Kidney (tissue), 13 donors: ENCODE measurements at regions not wholly inside any gene's neighbourhood (a gene's known extent, or its start where the extent isn't known, plus 50 kb on each side); places are given as distances from the start of the nearest gene placed in this dataset.
A peak's percentile ranks its signal among the peaks of the same experiment; 100 is the strongest.
"Not testable (repeated sequence)": the region's sequence is repeated elsewhere in the genome, so short reads cannot be mapped to it uniquely, and the experiment has no call there.

ENCODE experiments used
- DNase-seq, 5 donors: peaks; one replicate each; pipeline ENCODE4 v3.0.0-alpha.2; 2013 to 2020
- FAIRE-seq: peaks from 2 replicates; lab custom pipeline; 2012; peaks lifted over from hg19 to GRCh38; lab: Jason Lieb, UNC
- H3K27ac ChIP-seq, 2 donors: one replicate each; pipeline ENCODE4 v1.7.0; 2013; ENCODE audit warnings: low read depth in 2 of 2, low read length in 2 of 2, inconsistent platforms in 1 of 2
- H3K27me3 ChIP-seq: one replicate; pipeline ENCODE4 v1.7.1; 2013; ENCODE audit warnings: low read length, inconsistent platforms; ENCODE audit not compliant: control insufficient read depth, insufficient read depth
- H3K36me3 ChIP-seq, 3 donors: one replicate each; pipeline versions ENCODE4 v1.7.0 to v1.7.1; 2013; ENCODE audit warnings: low read length in 3 of 3, control low read depth in 1 of 3, inconsistent platforms in 1 of 3; ENCODE audit not compliant: insufficient read depth in 3 of 3, control insufficient read depth in 2 of 3
- H3K4me1 ChIP-seq, 3 donors: one replicate each; pipeline versions ENCODE4 v1.7.0 to v1.7.1; 2013; ENCODE audit warnings: low read length in 3 of 3, inconsistent platforms in 1 of 3, low read depth in 1 of 3; ENCODE audit not compliant: control insufficient read depth in 2 of 3, insufficient read depth in 2 of 3
- H3K4me3 ChIP-seq, 3 donors: one replicate each; pipeline versions ENCODE4 v1.7.0 to v1.8.1; 2013; ENCODE audit warnings: low read length in 3 of 3, control low read depth in 1 of 3, inconsistent platforms in 1 of 3
- H3K9ac ChIP-seq, 3 donors: one replicate each; pipeline versions ENCODE4 v1.7.0 to v1.7.1; 2013; ENCODE audit warnings: low read length in 3 of 3, control low read depth in 1 of 3, inconsistent platforms in 1 of 3
- H3K9me3 ChIP-seq, 3 donors: one replicate each; pipeline versions ENCODE4 v1.7.0 to v1.7.1; 2013; ENCODE audit warnings: low read length in 3 of 3, control low read depth in 1 of 3, inconsistent platforms in 1 of 3; ENCODE audit not compliant: control insufficient read depth in 2 of 3, insufficient read depth in 1 of 3
- intact Hi-C: fragments of 100-400 bp; cut with DNase I; formaldehyde crosslinking; loops from one replicate; pipeline ENCODE4 v1.11.1; 2022
- TF ChIP-seq, protein P1 (sequence below): IDR thresholded peaks from 3 replicates; pipeline ENCODE4 v1.5.1; 2012; ENCODE audit warnings: mild to moderate bottlenecking, moderate library complexity, borderline replicate concordance; ENCODE audit not compliant: insufficient read depth; ENCODE audit errors: extremely low read depth
- donor health status: control.
- donor health status: control.
- donor health status: control.
- donor health status: control.
- donor health status: control.
- donor health status: DM: yes; HTN: yes; CAD: no.
- donor health status: Normal renal cell carcinoma (clear cell type).

DNA sequence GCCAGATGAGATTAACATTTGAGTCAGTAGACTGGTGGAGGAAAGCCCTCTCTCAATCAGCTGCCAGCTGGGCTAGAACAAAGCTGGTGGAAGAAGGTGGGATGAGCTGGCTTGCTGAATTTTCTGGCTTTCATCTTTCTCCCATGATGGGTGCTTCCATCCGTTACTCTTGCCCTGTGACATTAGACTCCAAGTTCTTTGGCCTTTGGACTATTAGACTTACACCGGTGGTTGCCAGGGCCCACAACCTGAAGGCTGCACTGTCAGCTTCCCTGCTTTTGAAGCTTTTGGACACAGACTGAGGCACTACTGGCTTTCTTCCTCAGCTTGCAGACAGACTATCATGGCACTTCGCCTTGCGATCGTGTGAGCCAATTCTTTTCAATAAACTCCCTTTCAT, 642.7 kb downstream of the TAF11L14 start:
- no peak overlapping the region for H3K4me3 ChIP-seq
- H3K36me3 ChIP-seq, result no peaks in the 10 kb centered on the region
- intact Hi-C loops, result no loop called here
- no peak overlapping the region for H3K27ac ChIP-seq
- TF ChIP-seq, protein P1, sequence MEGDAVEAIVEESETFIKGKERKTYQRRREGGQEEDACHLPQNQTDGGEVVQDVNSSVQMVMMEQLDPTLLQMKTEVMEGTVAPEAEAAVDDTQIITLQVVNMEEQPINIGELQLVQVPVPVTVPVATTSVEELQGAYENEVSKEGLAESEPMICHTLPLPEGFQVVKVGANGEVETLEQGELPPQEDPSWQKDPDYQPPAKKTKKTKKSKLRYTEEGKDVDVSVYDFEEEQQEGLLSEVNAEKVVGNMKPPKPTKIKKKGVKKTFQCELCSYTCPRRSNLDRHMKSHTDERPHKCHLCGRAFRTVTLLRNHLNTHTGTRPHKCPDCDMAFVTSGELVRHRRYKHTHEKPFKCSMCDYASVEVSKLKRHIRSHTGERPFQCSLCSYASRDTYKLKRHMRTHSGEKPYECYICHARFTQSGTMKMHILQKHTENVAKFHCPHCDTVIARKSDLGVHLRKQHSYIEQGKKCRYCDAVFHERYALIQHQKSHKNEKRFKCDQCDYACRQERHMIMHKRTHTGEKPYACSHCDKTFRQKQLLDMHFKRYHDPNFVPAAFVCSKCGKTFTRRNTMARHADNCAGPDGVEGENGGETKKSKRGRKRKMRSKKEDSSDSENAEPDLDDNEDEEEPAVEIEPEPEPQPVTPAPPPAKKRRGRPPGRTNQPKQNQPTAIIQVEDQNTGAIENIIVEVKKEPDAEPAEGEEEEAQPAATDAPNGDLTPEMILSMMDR, result no peak
- H3K4me1 ChIP-seq, result no peaks in the 10 kb centered on the region
- no peak overlapping the region for H3K9ac ChIP-seq
- H3K9me3 ChIP-seq, result no peaks in the 10 kb centered on the region
- DNase-seq, result no peak
- no peaks in the 10 kb centered on the region for H3K27me3 ChIP-seq
- FAIRE-seq, result no peak

DNA sequence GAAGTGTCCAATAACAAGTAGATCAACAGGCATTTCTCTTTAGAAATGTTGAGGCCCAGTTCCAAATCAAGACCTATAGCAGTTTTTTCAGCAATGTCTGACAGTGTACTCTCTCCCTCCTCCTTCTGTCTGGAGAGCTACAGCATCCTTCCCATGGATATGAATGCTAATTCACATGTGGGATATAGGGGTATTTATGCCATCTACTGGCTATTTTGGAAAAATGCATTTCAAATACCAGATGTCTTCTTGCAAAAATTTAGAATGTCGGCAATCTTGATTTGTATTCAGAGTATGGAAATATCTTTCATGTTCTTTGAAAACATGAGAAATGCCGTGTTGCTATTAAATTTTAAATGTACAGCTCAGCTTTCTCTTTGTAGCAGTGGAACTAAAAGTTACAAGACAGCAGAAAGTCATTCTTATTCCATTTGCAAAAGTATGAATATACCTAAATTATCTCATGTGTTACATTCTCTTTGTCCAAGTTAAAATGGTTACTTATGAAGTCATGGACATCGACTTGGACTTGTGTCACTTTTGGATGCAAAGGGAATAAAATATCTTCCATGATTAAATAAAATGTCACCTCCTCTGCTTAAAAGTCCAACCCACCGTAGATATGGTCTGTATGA, 647.8 kb downstream of the TAF11L14 start:
- H3K36me3 ChIP-seq, result no peaks in the 10 kb centered on the region
- DNase-seq (peak in 2 of 5 donors; percentile 55 to 78), FAIRE-seq (no peak)
- no peaks in the 10 kb centered on the region for H3K4me1 ChIP-seq
- H3K27ac ChIP-seq, result no peak overlapping the region
- TF ChIP-seq, protein P1, result peak; percentile 17
- no peak overlapping the region for H3K9ac ChIP-seq
- H3K4me3 ChIP-seq, result no peak overlapping the region
- H3K9me3 ChIP-seq, result no peaks in the 10 kb centered on the region
- no peaks in the 10 kb centered on the region for H3K27me3 ChIP-seq
- intact Hi-C loops, result no loop called here

DNA sequence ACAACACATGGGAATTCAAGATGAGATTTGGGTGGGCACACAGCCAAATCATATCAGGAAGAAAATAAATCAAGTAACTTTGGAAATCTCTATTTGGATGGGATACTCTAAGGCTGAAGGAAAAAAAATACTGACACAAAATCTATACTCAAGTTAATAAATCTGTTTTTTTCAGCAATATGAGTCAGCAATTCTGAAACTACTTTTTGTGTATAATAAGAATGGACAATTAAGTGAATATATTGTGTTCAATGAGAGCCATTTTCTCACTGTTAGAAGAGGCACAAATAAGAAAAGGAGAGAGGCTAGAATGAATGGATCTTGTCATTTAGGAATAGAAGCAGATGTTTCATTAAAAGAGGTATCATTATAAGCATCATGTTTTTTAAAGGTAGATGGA, 651.0 kb downstream of the TAF11L14 start:
- Histone ChIP-seq H3K4me3 (no peak overlapping the region), H3K27ac (no peak overlapping the region), H3K9ac (no peak overlapping the region), H3K36me3 (no peaks in the 10 kb centered on the region), H3K4me1 (no peaks in the 10 kb centered on the region), H3K9me3 (no peaks in the 10 kb centered on the region), H3K27me3 (no peaks in the 10 kb centered on the region)
- TF ChIP-seq, protein P1, result no peak
- DNase-seq, result no peak
- FAIRE-seq, result no peak
- intact Hi-C loops, result no loop called here

DNA sequence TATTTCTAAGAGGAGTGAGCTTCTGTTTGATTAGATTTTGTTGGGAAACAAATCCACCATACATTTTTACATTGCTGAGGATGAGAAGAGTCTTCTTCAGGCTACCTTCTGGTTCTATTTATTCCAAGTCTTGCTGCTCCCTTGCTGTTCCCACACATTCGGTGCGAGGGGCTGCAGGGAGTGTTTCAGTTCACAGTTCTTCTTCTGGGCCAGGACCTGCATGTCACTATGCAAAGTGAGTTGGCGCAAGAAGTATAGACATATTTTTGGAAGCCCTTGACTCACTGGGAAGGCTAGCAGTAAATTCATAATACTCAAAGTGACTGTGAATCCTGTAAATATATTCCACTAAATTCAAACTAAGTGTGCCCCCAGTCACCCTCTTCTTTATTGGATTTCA, 657.9 kb downstream of the TAF11L14 start:
- Histone ChIP-seq H3K27me3 (no peaks in the 10 kb centered on the region), H3K27ac (no peak overlapping the region), H3K9ac (no peak overlapping the region), H3K4me1 (no peaks in the 10 kb centered on the region), H3K4me3 (no peak overlapping the region), H3K36me3 (no peaks in the 10 kb centered on the region), H3K9me3 (no peaks in the 10 kb centered on the region)
- intact Hi-C loops, result no loop called here
- no peak for DNase-seq
- no peak for FAIRE-seq
- TF ChIP-seq, protein P1, result no peak

DNA sequence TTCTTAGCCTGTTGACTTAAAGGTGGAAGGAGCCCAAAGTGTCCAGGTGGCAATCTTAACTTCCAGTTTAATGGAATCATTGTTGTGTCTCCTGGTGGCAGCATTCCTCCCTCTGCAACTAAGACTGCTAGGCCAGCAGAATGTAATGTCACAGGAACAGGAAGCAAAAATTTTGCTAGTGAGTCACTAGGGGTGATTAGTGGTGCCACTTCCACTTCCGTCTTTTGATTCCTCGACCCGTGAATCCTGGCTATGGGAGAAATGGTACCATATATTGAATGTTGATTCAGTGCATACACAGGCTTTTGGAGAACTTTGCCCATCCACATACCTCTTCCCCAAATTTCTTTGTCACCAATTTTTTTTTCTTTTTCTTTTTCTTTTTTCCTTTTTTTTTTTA, 661.4 kb downstream of the TAF11L14 start:
- DNase-seq, FAIRE-seq, H3K9ac ChIP-seq, H3K9me3 ChIP-seq, H3K27ac ChIP-seq, H3K27me3 ChIP-seq, H3K36me3 ChIP-seq, H3K4me1 ChIP-seq, H3K4me3 ChIP-seq, intact Hi-C loops: not testable (repeated sequence)
